ENCODE measurements at regions not wholly inside any gene's neighbourhood (a gene's known extent, or its start where the extent isn't known, plus 50 kb on each side); places are given as distances from the start of the nearest gene placed in this dataset.

DNA sequence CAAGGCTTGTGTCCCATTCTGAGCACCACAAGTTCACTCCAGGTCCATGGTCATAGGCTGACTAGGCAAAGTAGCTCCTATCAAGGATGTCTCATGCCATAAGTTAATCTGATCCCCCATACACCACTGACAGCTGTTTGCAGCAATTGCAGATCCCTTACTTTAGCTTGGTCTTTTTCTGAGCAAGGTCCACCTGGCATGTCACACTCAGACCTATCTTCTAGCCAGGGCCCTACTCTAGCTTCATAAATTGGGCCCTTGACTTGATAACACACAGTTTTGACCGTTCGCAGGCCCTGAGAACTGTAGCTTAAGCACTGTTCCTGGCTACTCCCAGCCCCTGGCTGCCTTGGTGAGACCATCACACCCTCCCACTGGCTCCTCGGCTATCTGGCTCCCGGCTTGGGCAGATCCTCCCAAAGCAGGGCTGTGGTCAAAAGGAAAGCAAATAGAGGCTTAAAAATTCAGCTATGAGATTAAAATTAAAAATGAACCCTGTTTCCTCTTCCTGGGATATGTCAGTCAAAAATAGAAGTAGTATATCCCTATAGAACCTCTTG, 427.4 kb downstream of the RAB28 start (continued):
- TF ChIP-seq, protein P1, sequence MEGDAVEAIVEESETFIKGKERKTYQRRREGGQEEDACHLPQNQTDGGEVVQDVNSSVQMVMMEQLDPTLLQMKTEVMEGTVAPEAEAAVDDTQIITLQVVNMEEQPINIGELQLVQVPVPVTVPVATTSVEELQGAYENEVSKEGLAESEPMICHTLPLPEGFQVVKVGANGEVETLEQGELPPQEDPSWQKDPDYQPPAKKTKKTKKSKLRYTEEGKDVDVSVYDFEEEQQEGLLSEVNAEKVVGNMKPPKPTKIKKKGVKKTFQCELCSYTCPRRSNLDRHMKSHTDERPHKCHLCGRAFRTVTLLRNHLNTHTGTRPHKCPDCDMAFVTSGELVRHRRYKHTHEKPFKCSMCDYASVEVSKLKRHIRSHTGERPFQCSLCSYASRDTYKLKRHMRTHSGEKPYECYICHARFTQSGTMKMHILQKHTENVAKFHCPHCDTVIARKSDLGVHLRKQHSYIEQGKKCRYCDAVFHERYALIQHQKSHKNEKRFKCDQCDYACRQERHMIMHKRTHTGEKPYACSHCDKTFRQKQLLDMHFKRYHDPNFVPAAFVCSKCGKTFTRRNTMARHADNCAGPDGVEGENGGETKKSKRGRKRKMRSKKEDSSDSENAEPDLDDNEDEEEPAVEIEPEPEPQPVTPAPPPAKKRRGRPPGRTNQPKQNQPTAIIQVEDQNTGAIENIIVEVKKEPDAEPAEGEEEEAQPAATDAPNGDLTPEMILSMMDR (IDR thresholded peaks at IDR 0.05; ENCODE audit: control extremely low read depth in 1 of 3, insufficient read depth in 1 of 3, low read depth in 1 of 3, low read length in 3 of 3): no peak
- TF ChIP-seq SRF (IDR thresholded peaks at IDR 0.05; ENCODE audit: low read depth, low read length) (no peak), FOSL1 (IDR thresholded peaks at IDR 0.05; ENCODE audit: insufficient read depth, low read depth, low read length) (no peak)
- TF ChIP-seq, protein P2, sequence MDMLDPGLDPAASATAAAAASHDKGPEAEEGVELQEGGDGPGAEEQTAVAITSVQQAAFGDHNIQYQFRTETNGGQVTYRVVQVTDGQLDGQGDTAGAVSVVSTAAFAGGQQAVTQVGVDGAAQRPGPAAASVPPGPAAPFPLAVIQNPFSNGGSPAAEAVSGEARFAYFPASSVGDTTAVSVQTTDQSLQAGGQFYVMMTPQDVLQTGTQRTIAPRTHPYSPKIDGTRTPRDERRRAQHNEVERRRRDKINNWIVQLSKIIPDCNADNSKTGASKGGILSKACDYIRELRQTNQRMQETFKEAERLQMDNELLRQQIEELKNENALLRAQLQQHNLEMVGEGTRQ (IDR thresholded peaks at IDR 0.05; ENCODE audit: low read length): no peak
